HepG2 (cell line): ENCODE measurements at regions not wholly inside any gene's neighbourhood (a gene's known extent, or its start where the extent isn't known, plus 50 kb on each side); places are given as distances from the start of the nearest gene placed in this dataset.
A peak's percentile ranks its signal among the peaks of the same experiment; 100 is the strongest.

Experiments used
- BHLHE40 ChIP-seq: IDR thresholded peaks from 2 replicates; pipeline ENCODE4 v1.6.1; 2011; ENCODE audit warnings: low read length, improper control_type of control experiment
- CTCF ChIP-seq: sonication (generic); formaldehyde crosslinking; IDR thresholded peaks from 2 replicates; pipeline ENCODE4 v1.5.0; 2020; ENCODE audit warnings: mild to moderate bottlenecking, missing genetic modification reagents, moderate library complexity
- DNMT3B ChIP-seq: conservative IDR thresholded peaks from 2 replicates; pipeline ENCODE4 v1.6.1; 2016; ENCODE audit warnings: missing biosample characterization, control low read depth
- GPN1 ChIP-seq: sonication (generic); formaldehyde crosslinking; IDR thresholded peaks from 2 replicates; pipeline ENCODE4 v1.5.1; 2020; ENCODE audit warnings: missing genetic modification reagents, borderline replicate concordance
- MED13 ChIP-seq: sonication (generic); formaldehyde crosslinking; IDR thresholded peaks from 2 replicates; pipeline ENCODE4 v1.5.0; 2020; ENCODE audit warnings: missing genetic modification reagents
- NFRKB ChIP-seq: fragments of 450-650 bp; IDR thresholded peaks from 2 replicates; pipeline ENCODE4 v1.6.1; 2017
- RORA ChIP-seq: sonication (generic); formaldehyde crosslinking; IDR thresholded peaks from 2 replicates; pipeline ENCODE4 v1.5.0; 2020; ENCODE audit warnings: mild to moderate bottlenecking, missing genetic modification reagents, moderate library complexity
- SMAD3 ChIP-seq: sonication (generic); formaldehyde crosslinking; IDR thresholded peaks from 2 replicates; pipeline ENCODE4 v1.4.0; 2020; ENCODE audit warnings: missing genetic modification reagents
- SPEN ChIP-seq: sonication (generic); formaldehyde crosslinking; IDR thresholded peaks from 2 replicates; pipeline ENCODE4 v1.5.1; 2020; ENCODE audit warnings: low read depth, mild to moderate bottlenecking, missing genetic modification reagents
- ZNF383 ChIP-seq: sonication (generic); formaldehyde crosslinking; IDR thresholded peaks from 2 replicates; pipeline ENCODE4 v1.4.0; 2020; ENCODE audit warnings: missing genetic modification reagents, mild to moderate bottlenecking, borderline replicate concordance
- ZNF501 ChIP-seq: sonication (generic); formaldehyde crosslinking; IDR thresholded peaks from 2 replicates; pipeline ENCODE4 v1.5.1; 2020; ENCODE audit warnings: mild to moderate bottlenecking, moderate library complexity, missing genetic modification reagents
- ZNF576 ChIP-seq: sonication (generic); formaldehyde crosslinking; IDR thresholded peaks from 2 replicates; pipeline ENCODE4 v1.4.0; 2020; ENCODE audit warnings: mild to moderate bottlenecking, missing genetic modification reagents
- ZNF609 ChIP-seq: sonication (generic); formaldehyde crosslinking; IDR thresholded peaks from 2 replicates; pipeline ENCODE4 v1.4.0; 2020; ENCODE audit warnings: mild to moderate bottlenecking, missing genetic modification reagents, borderline replicate concordance
- ZNF710 ChIP-seq: sonication (generic); formaldehyde crosslinking; IDR thresholded peaks from 2 replicates; pipeline ENCODE4 v1.5.0; 2020; ENCODE audit warnings: mild to moderate bottlenecking, missing genetic modification reagents, borderline replicate concordance
- TF ChIP-seq, protein P1 (sequence below): sonication (generic); formaldehyde crosslinking; IDR thresholded peaks from 2 replicates; pipeline ENCODE4 v1.5.0; 2020; ENCODE audit warnings: mild to moderate bottlenecking, missing genetic modification reagents
- TF ChIP-seq, protein P2 (sequence below): sonication (generic); formaldehyde crosslinking; IDR thresholded peaks from 2 replicates; pipeline ENCODE4 v1.4.0; 2020; ENCODE audit warnings: missing genetic modification reagents

DNA sequence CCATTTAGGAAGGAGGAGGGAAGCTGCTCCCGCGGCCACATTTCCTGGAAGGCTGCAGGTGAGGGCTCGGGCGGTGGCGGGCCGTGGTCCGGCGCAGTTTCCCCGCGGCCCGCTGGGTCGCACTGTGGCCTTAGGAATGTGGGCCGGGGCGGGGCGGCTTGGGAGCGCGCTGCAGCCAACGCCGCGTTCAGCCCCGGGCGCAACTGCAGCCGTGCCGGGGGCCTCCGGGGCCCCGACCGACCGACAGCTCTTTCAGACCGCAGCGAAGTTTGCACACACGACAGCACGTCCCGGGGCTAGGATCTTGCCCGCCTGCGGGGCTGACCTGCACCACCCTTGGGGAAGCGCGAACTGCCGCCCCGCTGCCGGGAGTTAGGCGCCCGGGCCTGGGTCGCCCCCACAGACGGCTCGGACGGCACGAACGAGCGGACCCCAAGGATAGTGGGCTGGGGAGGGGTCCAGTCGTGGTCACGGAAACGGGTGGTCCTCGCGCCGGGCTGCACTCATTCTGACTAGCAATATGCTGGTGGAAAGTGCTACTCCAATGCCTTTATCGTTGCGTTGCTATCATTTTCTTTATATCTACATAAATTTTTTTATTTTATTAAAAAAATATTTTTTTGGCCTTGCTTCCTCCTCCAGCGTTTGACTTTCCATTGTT lies 69.9 kb upstream of the DLX2 start (continued):
- TF ChIP-seq ZNF609 (CRISPR knock-in tag) (no peak), BHLHE40 (0 out of 2 replicates have a peak, but pooled peaks have one; percentile 5), NFRKB (no peak), CTCF (CRISPR knock-in tag) (peak; percentile 96), SMAD3 (CRISPR knock-in tag) (no peak), RORA (CRISPR knock-in tag) (no peak), DNMT3B (CRISPR knock-in tag) (no peak), ZNF501 (CRISPR knock-in tag) (peak; percentile 94), MED13 (CRISPR knock-in tag) (no peak), ZNF710 (CRISPR knock-in tag) (peak; percentile 69; the same call in 1 of the 2 replicates), SPEN (CRISPR knock-in tag) (peak; percentile 64; the same call in 1 of the 2 replicates), GPN1 (CRISPR knock-in tag) (no peak), ZNF383 (CRISPR knock-in tag) (no peak), ZNF576 (CRISPR knock-in tag) (no peak)
- TF ChIP-seq, protein P1, sequence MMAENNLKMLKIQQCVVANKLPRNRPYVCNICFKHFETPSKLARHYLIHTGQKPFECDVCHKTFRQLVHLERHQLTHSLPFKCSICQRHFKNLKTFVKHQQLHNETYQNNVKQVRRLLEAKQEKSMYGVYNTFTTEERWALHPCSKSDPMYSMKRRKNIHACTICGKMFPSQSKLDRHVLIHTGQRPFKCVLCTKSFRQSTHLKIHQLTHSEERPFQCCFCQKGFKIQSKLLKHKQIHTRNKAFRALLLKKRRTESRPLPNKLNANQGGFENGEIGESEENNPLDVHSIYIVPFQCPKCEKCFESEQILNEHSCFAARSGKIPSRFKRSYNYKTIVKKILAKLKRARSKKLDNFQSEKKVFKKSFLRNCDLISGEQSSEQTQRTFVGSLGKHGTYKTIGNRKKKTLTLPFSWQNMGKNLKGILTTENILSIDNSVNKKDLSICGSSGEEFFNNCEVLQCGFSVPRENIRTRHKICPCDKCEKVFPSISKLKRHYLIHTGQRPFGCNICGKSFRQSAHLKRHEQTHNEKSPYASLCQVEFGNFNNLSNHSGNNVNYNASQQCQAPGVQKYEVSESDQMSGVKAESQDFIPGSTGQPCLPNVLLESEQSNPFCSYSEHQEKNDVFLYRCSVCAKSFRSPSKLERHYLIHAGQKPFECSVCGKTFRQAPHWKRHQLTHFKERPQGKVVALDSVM (CRISPR knock-in tag) = no peak
- TF ChIP-seq, protein P2, sequence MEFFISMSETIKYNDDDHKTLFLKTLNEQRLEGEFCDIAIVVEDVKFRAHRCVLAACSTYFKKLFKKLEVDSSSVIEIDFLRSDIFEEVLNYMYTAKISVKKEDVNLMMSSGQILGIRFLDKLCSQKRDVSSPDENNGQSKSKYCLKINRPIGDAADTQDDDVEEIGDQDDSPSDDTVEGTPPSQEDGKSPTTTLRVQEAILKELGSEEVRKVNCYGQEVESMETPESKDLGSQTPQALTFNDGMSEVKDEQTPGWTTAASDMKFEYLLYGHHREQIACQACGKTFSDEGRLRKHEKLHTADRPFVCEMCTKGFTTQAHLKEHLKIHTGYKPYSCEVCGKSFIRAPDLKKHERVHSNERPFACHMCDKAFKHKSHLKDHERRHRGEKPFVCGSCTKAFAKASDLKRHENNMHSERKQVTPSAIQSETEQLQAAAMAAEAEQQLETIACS (CRISPR knock-in tag) = peak; percentile 66
